HG03159 (cell line): ENCODE measurements at regions not wholly inside any gene's neighbourhood (a gene's known extent, or its start where the extent isn't known, plus 50 kb on each side); places are given as distances from the start of the nearest gene placed in this dataset.

Experiments used
- ATAC-seq: cut with Tn5 transposase; IDR thresholded peaks from one replicate; pipeline ENCODE4 v1.9.1; 2021; ENCODE audit warnings: mild to moderate bottlenecking, moderate library complexity; ENCODE audit not compliant: unreplicated experiment

- ATAC-seq: no peak
Measured at GRCh38 chr10:85193796-85194195, 865.4 kb downstream of the CCSER2 start.

GRCh38 chr10:85194706-85195105, 866.3 kb downstream of the CCSER2 start:
- no peak for ATAC-seq

DNA sequence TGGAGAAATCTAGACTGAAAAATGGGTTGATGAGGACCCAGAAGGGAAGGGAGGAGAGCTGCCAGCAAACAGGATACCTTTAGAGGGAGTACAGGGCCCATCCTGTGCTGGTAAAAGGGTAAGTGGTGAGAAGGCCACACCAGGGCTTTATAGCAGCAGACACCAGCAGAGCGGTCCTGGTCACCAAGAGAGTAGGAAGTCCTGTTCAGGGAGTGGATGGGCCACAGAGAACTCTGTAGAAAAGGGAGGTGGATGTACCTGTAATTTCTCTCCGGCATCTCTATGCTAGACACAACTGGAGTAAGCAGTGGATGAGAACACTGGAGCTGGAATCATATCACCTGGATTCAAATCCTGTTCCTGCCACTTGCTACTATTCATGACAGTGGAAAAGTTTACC, 867.2 kb downstream of the CCSER2 start:
- no peak for ATAC-seq

- no peak for ATAC-seq
Measured at GRCh38 chr10:85204814-85205213, 876.4 kb downstream of the CCSER2 start.

GRCh38 chr10:85212526-85212925, 884.1 kb downstream of the CCSER2 start:
- no peak for ATAC-seq

DNA sequence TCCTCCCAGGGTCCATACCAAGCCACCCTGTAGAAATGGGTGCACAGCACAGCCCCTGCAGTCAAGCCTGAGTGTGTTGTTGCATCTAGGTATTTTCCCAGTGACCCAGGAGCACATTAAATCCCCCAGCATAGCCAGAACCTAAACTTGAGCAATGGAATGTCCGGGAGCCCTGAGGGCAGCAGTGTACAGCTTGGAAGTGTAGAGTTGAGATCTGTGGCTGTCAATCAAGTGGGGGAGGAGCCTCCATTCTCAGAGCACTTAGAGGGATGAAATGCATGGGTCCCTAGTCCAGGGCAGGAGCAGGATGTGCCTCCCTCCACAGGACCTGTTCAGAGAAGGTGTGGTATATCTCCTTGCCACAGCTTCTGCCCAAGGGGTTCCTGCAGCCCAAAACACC, 885.1 kb downstream of the CCSER2 start:
- ATAC-seq: no peak

DNA sequence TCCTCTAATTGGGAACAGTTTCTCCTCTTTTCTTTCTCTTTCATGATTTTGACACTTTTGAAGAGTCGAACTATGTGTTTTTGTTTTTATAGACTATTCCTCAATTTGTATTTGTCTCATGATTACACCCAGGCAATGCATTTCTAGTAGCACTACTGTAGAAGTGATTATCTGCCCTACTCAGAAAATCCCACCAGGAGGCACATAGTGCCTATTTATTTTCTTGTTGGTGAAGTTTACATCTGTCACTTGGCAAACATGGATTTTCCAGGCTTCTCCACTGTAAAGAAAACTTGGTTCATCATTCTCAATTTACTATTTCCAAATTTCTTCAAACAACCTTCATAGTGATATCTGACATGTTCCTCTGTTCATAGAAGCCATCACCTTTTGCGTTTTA, 893.9 kb downstream of the CCSER2 start:
- ATAC-seq: no peak

GRCh38 chr10:85224366-85224940, 896.1 kb downstream of the CCSER2 start:
- ATAC-seq: no peak

- ATAC-seq: no peak
Measured at GRCh38 chr10:85225311-85225710, 896.9 kb downstream of the CCSER2 start.

DNA sequence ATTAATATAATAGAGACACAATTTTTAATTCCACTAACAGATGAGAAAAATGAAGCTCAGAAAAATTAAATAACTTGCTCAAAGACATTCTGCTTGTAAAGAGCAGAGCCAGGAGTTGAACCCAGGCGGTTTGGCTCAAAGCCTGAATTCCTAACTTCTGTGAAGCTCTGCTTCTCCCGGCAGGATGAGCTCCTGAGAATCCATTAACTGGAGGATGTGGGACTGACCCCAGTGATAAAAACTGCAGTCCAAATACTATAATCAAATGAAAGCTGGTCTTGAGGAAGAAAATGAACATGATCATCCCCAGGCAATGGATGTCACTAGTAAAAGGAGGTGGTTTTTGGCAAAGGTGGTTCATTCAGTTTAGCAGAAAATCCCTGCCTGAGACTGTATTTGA, 898.2 kb downstream of the CCSER2 start:
- ATAC-seq: no peak

GRCh38 chr10:85228726-85229125, 900.3 kb downstream of the CCSER2 start:
- no peak for ATAC-seq

DNA sequence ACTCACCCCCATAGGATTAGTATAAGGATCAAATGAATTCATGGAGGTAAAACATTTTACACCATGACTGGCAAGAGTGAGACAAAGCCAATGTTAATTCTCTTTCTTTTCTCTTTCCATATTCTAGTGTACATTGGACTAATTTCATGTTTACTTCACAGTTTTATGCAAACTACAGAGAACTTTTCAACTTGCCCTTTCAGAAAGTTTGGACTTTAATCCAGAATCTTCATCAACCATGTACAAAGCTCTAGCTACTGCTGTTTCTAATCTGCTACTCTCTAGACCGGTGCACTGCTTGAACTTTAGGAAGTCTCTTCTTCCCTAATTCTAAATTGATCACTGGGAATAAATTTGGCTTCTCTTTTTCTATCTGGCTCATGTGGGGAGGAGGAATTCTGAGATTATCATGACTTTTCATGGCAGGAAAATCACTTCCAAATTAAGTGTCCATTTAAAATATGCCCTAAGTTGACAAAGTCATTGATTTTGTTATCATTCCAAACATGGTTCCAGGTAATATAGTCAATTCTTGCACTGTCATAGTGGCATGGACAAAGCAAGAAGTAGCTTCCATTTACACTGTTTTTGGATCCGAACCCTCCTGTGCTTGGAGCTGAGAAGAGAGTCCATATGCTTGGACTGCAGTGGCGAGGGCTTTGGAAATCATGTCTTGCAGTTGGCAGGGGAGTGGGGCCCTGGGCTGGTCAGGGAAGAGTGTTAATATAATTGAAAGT, 903.3 kb downstream of the CCSER2 start:
- ATAC-seq: no peak

DNA sequence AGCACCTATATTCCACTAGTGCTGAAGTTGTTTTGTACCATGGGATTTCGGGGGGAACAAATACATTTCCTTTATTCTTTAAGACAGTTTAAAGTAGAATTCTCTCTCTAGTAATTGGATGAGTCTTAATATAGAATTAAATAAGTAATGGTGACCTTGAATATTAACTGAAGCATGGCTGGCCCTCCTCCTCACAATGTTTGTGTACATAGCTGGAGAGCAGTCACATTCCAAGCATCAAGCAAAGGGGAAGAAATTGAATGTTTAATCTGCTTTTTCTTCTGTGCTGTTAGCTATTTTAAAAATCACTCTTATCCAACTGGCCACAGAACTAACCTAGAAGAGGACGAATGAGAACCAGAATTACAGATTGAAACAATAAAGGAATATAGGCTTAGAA, 906.9 kb downstream of the CCSER2 start:
- no peak for ATAC-seq

DNA sequence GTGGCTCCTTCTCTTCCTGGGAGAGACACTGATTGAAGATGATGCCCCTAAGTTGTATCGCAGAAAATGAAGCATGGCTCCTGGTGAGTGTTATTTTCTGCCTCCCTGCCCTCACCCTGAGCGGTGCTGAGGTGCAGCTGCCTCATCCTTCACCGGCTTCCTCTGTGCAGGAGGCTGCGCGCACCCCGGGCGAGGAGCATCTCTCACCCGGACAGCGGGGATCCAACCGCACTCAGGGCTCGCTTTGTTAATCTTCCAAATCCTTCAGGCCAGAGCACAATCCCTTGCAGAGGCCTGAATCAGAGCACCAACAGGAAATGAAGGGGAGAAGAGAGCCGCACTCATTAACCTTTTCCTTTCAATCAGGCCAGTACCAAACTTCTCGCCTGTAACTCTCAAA, 910.3 kb downstream of the CCSER2 start:
- ATAC-seq: no peak

DNA sequence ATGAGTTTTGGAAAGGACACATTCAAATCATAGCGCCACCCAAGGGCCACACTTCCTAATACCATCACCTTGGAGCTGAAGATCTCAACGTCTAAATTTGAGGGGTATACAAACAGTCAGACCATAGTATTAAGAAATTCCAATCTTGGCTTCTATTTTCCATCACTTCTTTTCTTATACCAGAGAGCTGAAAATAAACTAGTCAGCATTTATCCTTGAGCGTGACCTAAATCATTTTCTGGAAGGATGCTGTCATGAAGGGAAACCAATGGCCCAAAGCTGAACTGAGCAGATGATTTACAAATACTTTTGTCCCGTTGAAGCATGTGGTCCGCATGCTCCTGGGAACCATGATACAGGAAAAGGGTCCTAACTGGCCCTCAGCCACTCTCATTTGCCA, 921.9 kb downstream of the CCSER2 start:
- ATAC-seq: no peak

DNA sequence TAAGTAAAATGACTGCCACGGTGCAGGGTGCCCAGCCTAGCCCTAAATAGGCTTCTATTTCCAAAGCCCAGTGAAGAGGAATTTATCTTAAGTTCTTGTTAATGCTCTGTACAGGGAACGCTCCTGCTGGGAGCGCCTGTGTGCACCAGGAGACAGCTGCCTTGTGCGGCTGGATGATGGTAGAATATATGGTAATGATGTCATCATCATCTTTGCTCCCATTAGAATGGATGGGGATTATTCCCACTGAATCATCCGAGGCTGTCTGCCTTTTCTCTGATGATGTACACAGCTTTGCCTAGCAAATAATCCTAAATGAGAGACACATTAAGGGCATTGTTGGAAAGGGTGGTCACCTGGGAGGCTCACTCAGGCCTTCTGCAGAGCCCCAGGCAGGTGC, 928.1 kb downstream of the CCSER2 start:
- ATAC-seq: no peak

- ATAC-seq: no peak
Measured at GRCh38 chr10:85259908-85260307, 931.5 kb downstream of the CCSER2 start.

DNA sequence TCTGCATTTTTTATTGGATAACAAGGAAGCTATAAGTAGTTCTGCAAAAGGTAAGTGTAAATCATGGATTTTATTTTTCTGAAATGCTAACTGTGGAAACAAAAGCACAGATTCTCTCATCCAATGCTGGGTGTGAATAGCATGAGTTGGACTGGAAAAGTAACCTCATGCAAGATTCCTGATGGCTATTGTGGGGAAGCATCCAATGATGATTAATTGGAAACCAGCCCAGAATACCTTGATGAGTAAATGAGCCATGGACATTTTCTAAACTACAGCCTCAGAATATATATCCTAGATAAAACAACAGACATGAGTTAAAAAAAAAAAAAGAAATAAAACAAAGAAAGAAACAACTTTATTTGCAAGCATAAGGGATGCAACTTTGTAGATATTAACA, 934.6 kb downstream of the CCSER2 start:
- ATAC-seq: no peak

GRCh38 chr10:85265121-85265520, 936.7 kb downstream of the CCSER2 start:
- ATAC-seq: no peak

GRCh38 chr10:85266808-85267207, 938.4 kb downstream of the CCSER2 start:
- no peak for ATAC-seq

- no peak for ATAC-seq
Measured at GRCh38 chr10:85280014-85280413, 951.6 kb downstream of the CCSER2 start.

DNA sequence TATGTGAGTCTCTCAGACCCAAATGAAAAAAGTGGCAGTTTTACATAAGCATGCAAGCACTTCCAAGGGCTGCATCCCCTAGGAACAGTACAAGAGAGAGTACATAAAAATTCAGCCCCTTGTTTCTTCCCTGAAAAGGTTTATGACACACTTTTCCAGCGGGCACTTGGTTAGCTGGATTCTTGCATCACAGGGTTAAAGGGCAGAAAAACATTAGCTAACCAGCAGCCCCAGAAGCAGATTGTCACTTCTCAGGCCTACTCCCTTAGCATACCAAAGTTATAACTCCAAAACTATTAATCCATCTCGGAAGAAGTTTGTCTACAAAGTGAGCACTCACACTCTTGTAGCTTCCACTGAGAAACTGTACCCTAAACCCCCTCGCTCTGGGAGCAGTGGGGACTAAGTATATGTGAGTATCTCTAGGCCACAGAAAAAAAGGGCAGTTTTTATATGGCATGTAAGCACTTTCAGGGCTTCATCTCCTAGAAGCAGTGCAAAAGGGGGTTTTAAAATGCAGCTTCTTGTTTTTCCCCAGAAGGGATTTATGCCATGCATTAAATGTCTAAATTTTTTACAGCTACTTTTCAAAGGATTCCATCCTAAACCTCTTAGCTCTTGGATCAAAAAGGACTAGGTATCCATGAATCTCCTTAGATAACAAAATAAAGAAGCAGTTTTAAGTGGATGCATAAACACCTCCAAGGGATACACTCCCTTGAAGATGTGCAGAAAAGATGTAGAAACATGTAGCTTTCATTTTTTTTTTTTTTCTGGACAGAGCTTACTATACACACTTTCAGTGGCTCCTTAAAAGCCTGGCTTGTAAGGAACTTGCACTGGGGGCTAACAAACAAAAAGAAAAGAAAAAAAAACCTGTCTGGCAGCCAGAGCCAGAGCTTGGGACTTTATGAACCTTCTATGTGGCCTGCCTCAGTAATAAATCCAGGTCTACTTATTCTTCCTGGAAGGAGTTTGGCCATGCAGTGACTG, 956.7 kb downstream of the CCSER2 start:
- ATAC-seq: no peak
